GM18502 (cell line): ENCODE measurements at regions not wholly inside any gene's neighbourhood (a gene's known extent, or its start where the extent isn't known, plus 50 kb on each side); places are given as distances from the start of the nearest gene placed in this dataset.
"Not testable (repeated sequence)": the region's sequence is repeated elsewhere in the genome, so short reads cannot be mapped to it uniquely, and the experiment has no call there.

ENCODE experiments used
- ATAC-seq: cut with Tn5 transposase; IDR thresholded peaks from one replicate; pipeline ENCODE4 v1.9.1; 2021; ENCODE audit warnings: mild to moderate bottlenecking; ENCODE audit not compliant: unreplicated experiment, poor library complexity

GRCh38 chrX:63000196-63000595, 350.9 kb downstream of the SPIN4 start:
- ATAC-seq: not testable (repeated sequence)
